ENCODE measurements at regions not wholly inside any gene's neighbourhood (a gene's known extent, or its start where the extent isn't known, plus 50 kb on each side); places are given as distances from the start of the nearest gene placed in this dataset.
A peak's percentile ranks its signal among the peaks of the same experiment; 100 is the strongest.

DNA sequence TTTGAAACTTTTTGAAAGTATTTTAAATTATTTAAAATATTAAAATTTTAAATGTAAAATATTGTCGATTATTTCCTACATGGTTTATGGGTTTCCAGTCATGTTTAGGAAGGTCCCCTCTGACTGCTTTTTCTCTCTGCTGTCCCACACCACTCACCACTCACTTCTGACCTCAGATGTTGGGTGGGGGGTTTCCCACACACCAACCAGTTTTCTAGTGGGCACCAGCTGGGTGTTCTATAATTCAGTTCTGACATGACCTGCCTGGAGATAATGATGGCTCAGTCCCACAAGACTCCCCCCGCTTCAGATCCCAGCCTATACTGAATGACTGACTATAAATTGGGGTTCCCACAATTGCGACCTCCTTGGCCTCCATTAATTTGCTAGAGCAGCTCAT, 310.4 kb downstream of the GADD45G start:
- Histone ChIP-seq H3K27ac (ENCODE audit: low read depth, low read length) (no peak overlapping the region), H3K4me3 (ENCODE audit: low read length) (no peak overlapping the region), H3K36me3 (ENCODE audit: control insufficient read depth, insufficient read depth, low read length) (no peaks in the 10 kb centered on the region), H3K9me3 (ENCODE audit: control insufficient read depth, low read length) (no peaks in the 10 kb centered on the region), H3K27me3 (ENCODE audit: control insufficient read depth, insufficient read depth, low read length, poor library complexity, severe bottlenecking) (no peaks in the 10 kb centered on the region), H3K4me1 (ENCODE audit: control insufficient read depth, insufficient read depth, low read length) (peaks cover 10% of the 10 kb centered on the region), H3K9ac (ENCODE audit: extremely low read depth, low read length, poor library complexity, severe bottlenecking) (no peak overlapping the region)
- H3K36me3 Mint-ChIP-seq (ENCODE audit: low read depth): no peaks in the 10 kb centered on the region
- H3K4me1 Mint-ChIP-seq: peaks cover 23% of the 10 kb centered on the region
- H3K4me3 Mint-ChIP-seq: no peak overlapping the region
- WGBS, 2 experiments (ENCODE audit: insufficient coverage in 1 of 2, insufficient read length in 1 of 2): 83 to 94% methylated on average over 1 to 3 of the region's 3 CpGs
- no peaks in the 10 kb centered on the region for H3K27me3 Mint-ChIP-seq (ENCODE audit: insufficient read depth)
- DNase-seq: no peak
- H3K9me3 Mint-ChIP-seq: no peaks in the 10 kb centered on the region
- no peak overlapping the region for H3K27ac Mint-ChIP-seq
- TF ChIP-seq, protein P1, sequence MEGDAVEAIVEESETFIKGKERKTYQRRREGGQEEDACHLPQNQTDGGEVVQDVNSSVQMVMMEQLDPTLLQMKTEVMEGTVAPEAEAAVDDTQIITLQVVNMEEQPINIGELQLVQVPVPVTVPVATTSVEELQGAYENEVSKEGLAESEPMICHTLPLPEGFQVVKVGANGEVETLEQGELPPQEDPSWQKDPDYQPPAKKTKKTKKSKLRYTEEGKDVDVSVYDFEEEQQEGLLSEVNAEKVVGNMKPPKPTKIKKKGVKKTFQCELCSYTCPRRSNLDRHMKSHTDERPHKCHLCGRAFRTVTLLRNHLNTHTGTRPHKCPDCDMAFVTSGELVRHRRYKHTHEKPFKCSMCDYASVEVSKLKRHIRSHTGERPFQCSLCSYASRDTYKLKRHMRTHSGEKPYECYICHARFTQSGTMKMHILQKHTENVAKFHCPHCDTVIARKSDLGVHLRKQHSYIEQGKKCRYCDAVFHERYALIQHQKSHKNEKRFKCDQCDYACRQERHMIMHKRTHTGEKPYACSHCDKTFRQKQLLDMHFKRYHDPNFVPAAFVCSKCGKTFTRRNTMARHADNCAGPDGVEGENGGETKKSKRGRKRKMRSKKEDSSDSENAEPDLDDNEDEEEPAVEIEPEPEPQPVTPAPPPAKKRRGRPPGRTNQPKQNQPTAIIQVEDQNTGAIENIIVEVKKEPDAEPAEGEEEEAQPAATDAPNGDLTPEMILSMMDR (conservative IDR thresholded peaks at IDR 0.05): no peak

DNA sequence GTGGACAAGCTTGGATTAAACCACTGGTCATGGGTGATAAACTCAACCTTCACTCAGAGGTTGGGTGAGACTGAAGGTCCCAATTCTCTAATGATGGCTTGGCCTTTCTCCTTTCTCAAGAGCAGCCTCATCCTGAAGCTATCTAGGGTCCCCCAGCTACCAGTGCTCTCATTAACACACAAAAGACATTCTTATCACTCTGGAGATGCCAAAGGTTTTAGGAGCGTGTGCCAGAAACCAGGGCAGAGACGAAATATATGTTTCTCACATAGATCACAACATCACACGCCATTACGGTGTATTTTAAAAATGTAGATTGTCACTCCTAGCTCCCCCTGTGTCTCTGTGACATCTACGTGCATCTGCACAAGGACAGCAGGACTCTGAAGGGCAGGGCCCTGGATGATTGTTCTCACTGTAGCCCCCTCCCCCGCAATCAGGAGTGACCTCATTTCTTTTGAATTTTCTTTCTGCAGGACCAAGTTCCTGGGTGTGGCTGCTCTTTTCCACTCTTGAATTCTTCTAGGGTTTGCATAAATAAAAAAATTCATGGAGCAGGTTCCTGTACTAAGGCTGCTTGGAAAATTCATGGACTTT, 311.3 kb downstream of the GADD45G start:
- Mint-ChIP-seq H3K4me3 (peak overlapping the region; percentile 0), H3K27me3 (ENCODE audit: insufficient read depth) (no peaks in the 10 kb centered on the region), H3K27ac (peak overlapping the region; percentile 82), H3K4me1 (peaks cover 23% of the 10 kb centered on the region), H3K36me3 (ENCODE audit: low read depth) (no peaks in the 10 kb centered on the region), H3K9me3 (no peaks in the 10 kb centered on the region)
- TF ChIP-seq, protein P1 (conservative IDR thresholded peaks at IDR 0.05): no peak
- DNase-seq: peak; percentile 75
- Histone ChIP-seq H3K4me3 (ENCODE audit: low read length) (no peak overlapping the region), H3K27ac (ENCODE audit: low read depth, low read length) (no peak overlapping the region), H3K27me3 (ENCODE audit: control insufficient read depth, insufficient read depth, low read length, poor library complexity, severe bottlenecking) (peaks cover 3% of the 10 kb centered on the region), H3K9ac (ENCODE audit: extremely low read depth, low read length, poor library complexity, severe bottlenecking) (no peak overlapping the region), H3K36me3 (ENCODE audit: control insufficient read depth, insufficient read depth, low read length) (no peaks in the 10 kb centered on the region), H3K4me1 (ENCODE audit: control insufficient read depth, insufficient read depth, low read length) (peaks cover 10% of the 10 kb centered on the region), H3K9me3 (ENCODE audit: control insufficient read depth, low read length) (no peaks in the 10 kb centered on the region)
- WGBS, 2 experiments (ENCODE audit: insufficient coverage in 1 of 2, insufficient read length in 1 of 2): 0 to 64% methylated on average over 1 to 6 of the region's 6 CpGs

DNA sequence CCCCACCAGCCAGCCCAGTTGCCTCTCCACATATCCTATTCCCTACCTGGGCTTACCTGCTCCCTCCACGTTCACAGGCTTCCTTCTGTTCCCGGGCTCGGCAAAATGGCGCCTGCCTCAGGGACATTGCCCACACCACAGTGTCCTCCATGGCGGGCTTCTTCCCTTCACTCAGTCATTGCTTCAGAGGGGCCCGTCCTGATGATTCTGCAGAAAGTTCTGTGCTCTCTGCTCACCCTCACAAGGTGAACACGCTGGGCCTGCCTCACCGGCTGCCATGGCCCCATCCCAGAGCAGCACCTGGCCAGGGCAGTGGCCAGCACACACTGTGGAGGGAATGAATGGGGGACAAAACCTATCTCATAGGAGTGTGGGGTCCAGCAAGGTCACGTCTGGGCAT, 313.0 kb downstream of the GADD45G start:
- Histone ChIP-seq H3K36me3 (ENCODE audit: control insufficient read depth, insufficient read depth, low read length) (no peaks in the 10 kb centered on the region), H3K9me3 (ENCODE audit: control insufficient read depth, low read length) (no peaks in the 10 kb centered on the region), H3K27me3 (ENCODE audit: control insufficient read depth, insufficient read depth, low read length, poor library complexity, severe bottlenecking) (peaks cover 4% of the 10 kb centered on the region), H3K27ac (ENCODE audit: low read depth, low read length) (no peak overlapping the region), H3K9ac (ENCODE audit: extremely low read depth, low read length, poor library complexity, severe bottlenecking) (no peak overlapping the region), H3K4me1 (ENCODE audit: control insufficient read depth, insufficient read depth, low read length) (peaks cover 10% of the 10 kb centered on the region), H3K4me3 (ENCODE audit: low read length) (no peak overlapping the region)
- Mint-ChIP-seq H3K27me3 (ENCODE audit: insufficient read depth) (peaks cover 2% of the 10 kb centered on the region), H3K36me3 (ENCODE audit: low read depth) (no peaks in the 10 kb centered on the region), H3K4me1 (peaks cover 23% of the 10 kb centered on the region), H3K27ac (no peak overlapping the region), H3K9me3 (no peaks in the 10 kb centered on the region), H3K4me3 (no peak overlapping the region)
- DNase-seq: no peak
- WGBS, 2 experiments (ENCODE audit: insufficient coverage in 1 of 2, insufficient read length in 1 of 2): 94 to 98% methylated on average over 5 to 9 of the region's 9 CpGs
- TF ChIP-seq, protein P1 (conservative IDR thresholded peaks at IDR 0.05): no peak

All from endodermal cell (in vitro differentiated cells).